ENCODE measurements at regions not wholly inside any gene's neighbourhood (a gene's known extent, or its start where the extent isn't known, plus 50 kb on each side); places are given as distances from the start of the nearest gene placed in this dataset.

GRCh38 chr2:240377366-240377765, 58.1 kb upstream of the GPC1 start (continued):
- TF ChIP-seq PRDM15 (CRISPR knock-in tag; IDR thresholded peaks at IDR 0.05) (no peak), RELA (IDR thresholded peaks at IDR 0.05; ENCODE audit: borderline replicate concordance, partially characterized antibody) (no peak), ZBTB4 (CRISPR knock-in tag; IDR thresholded peaks at IDR 0.05) (no peak), MEF2B (IDR thresholded peaks at IDR 0.05; ENCODE audit: partially characterized antibody, poor library complexity, severe bottlenecking) (no peak)

- TF ChIP-seq CHD4 (IDR thresholded peaks at IDR 0.05), result no peak
- no peak for TF ChIP-seq ETV6 (conservative IDR thresholded peaks at IDR 0.05 in 1 of 2, IDR thresholded peaks at IDR 0.05 in 1 of 2; ENCODE audit: borderline replicate concordance in 1 of 2, low read depth in 1 of 2)
- TF ChIP-seq CBX3 (IDR thresholded peaks at IDR 0.05; ENCODE audit: borderline replicate concordance, low read depth), result no peak
- no peak for TF ChIP-seq BCL3 (IDR thresholded peaks at IDR 0.05; ENCODE audit: borderline replicate concordance, insufficient read depth, low read depth, low read length, poor library complexity, severe bottlenecking)
- Histone ChIP-seq H3K36me3 (ENCODE audit: control insufficient read depth in 2 of 2, insufficient read depth in 2 of 2, low read length in 1 of 2) (no peaks in the 10 kb centered on the region), H3K4me3 (no peak overlapping the region), H4K20me1 (ENCODE audit: control insufficient read depth, insufficient read depth) (no peaks in the 10 kb centered on the region), H3K79me2 (ENCODE audit: control insufficient read depth, insufficient read depth, low read length) (no peaks in the 10 kb centered on the region), H3K4me2 (ENCODE audit: control insufficient read depth, insufficient read depth) (no peak overlapping the region), H2AFZ (ENCODE audit: control insufficient read depth, low read depth, low read length) (no peak overlapping the region), H3K9ac (ENCODE audit: control insufficient read depth, insufficient read depth, low read length) (no peak overlapping the region), H3K9me3 (replicated peaks; ENCODE audit: control insufficient read depth, insufficient read depth, low read length) (no peaks in the 10 kb centered on the region), H3K4me1 (ENCODE audit: control insufficient read depth, insufficient read depth, low read length) (no peaks in the 10 kb centered on the region), H3K27ac (ENCODE audit: control insufficient read depth, insufficient read depth) (no peak overlapping the region), H3K27me3 (replicated peaks in 1 of 2; ENCODE audit: control insufficient read depth in 2 of 2, insufficient read depth in 2 of 2, low read length in 1 of 2) (no peaks in the 10 kb centered on the region)
- FAIRE-seq (no peak), ATAC-seq (no peak), DNase-seq (ENCODE audit: low read depth, low spot score) (no peak)
- ChIA-PET RAD21 (ENCODE audit: unreplicated experiment) (no interaction called here), POLR2A (no interaction called here), CTCF (no interaction called here), SMC1A (ENCODE audit: uncharacterized antibody, unreplicated experiment) (no interaction called here)
- in situ Hi-C loops (cut with MboI), result no loop called here
- intact Hi-C loops (cut with micrococcal nuclease; ENCODE audit: unreplicated experiment), result no loop called here
- WGBS (ENCODE audit: insufficient coverage, insufficient replicate concordance, low lambda C conversion rate, missing lambda C conversion rate), result 29% methylated on average over 9 of the region's 9 CpGs
- BruUV-seq (replicated peaks), result no TSS peak
Observed at GRCh38 chr2:240379089-240379636, 56.3 kb upstream of the GPC1 start.

Data from GM12878 (cell line).